H1 (cell line): ENCODE measurements at regions not wholly inside any gene's neighbourhood (a gene's known extent, or its start where the extent isn't known, plus 50 kb on each side); places are given as distances from the start of the nearest gene placed in this dataset.

Experiments used
- CTCF ChIA-PET: fragments of 300-600 bp; sonication (Branson Sonifier 250); formaldehyde crosslinking; loops from one replicate; lab custom pipeline; 2021; ENCODE audit not compliant: partially characterized antibody; lab: Charles Lee
- POLR2A ChIA-PET: fragments of 300-600 bp; sonication (Branson Sonifier 250); formaldehyde crosslinking; loops from one replicate; lab custom pipeline; 2021; ENCODE audit warnings: inconsistent platforms; ENCODE audit not compliant: partially characterized antibody; lab: Charles Lee
- DNase-seq, 2 experiments: peaks; one replicate each; pipeline versions ENCODE4 v3.0.0 to v3.0.0-alpha.2; 2010 to 2022; ENCODE audit warnings: low spot score in 2 of 2, low read depth in 1 of 2, mixed read lengths in 1 of 2
- FAIRE-seq: peaks from 2 replicates; lab custom pipeline; 2011; peaks lifted over from hg19 to GRCh38; lab: Jason Lieb, UNC
- H2AFZ ChIP-seq: 2 replicates; pipeline ENCODE4 v1.8.1; 2012; ENCODE audit warnings: low read length, inconsistent platforms
- H2AK5ac ChIP-seq: 2 replicates; pipeline ENCODE4 v1.6.1; 2013; ENCODE audit warnings: low read depth, low read length
- H2BK120ac ChIP-seq: replicated peaks from 2 replicates; pipeline ENCODE3; 2013; ENCODE audit warnings: low read depth, low read length, inconsistent platforms
- H2BK12ac ChIP-seq: 2 replicates; pipeline ENCODE4 v1.6.1; 2013; ENCODE audit warnings: low read depth, low read length
- H2BK15ac ChIP-seq: 2 replicates; pipeline ENCODE4 v1.6.1; 2013; ENCODE audit warnings: low read length
- H2BK20ac ChIP-seq: 2 replicates; pipeline ENCODE4 v1.6.1; 2013; ENCODE audit warnings: low read length
- H2BK5ac ChIP-seq: 2 replicates; pipeline ENCODE4 v1.6.1; 2013; ENCODE audit warnings: low read depth, low read length
- H3K14ac ChIP-seq: 2 replicates; pipeline ENCODE4 v1.6.1; 2013; ENCODE audit warnings: inconsistent platforms; ENCODE audit not compliant: insufficient read length
- H3K18ac ChIP-seq: 2 replicates; pipeline ENCODE4 v1.6.1; 2013; ENCODE audit warnings: low read length; ENCODE audit errors: extremely low read depth
- H3K23ac ChIP-seq: 2 replicates; pipeline ENCODE4 v1.6.1; 2013; ENCODE audit warnings: inconsistent platforms; ENCODE audit not compliant: insufficient read length
- H3K23me2 ChIP-seq: 2 replicates; pipeline ENCODE4 v1.6.1; 2013; ENCODE audit warnings: low read depth, low read length
- H3K27ac ChIP-seq: 2 replicates; pipeline ENCODE4 v1.6.1; 2011; ENCODE audit warnings: low read depth, low read length, inconsistent platforms
- H3K27me3 ChIP-seq, 4 experiments: replicated peaks in 1 of 4; 1 replicate in 1 of 4; 2 replicates in 3 of 4; pipeline versions ENCODE4 v1.6.1 to v1.8.1; 2011 to 2013; ENCODE audit warnings: low read length in 3 of 4, mild to moderate bottlenecking in 3 of 4, inconsistent platforms in 2 of 4, mixed read lengths in 2 of 4, moderate library complexity in 1 of 4; ENCODE audit not compliant: control insufficient read depth in 3 of 4, insufficient read depth in 3 of 4; ENCODE audit errors: extremely low read depth in 1 of 4
- H3K36me3 ChIP-seq, 4 experiments: 2 replicates each; pipeline versions ENCODE4 v1.6.1 to v1.8.1; 2011 to 2013; ENCODE audit warnings: mild to moderate bottlenecking in 4 of 4, low read length in 3 of 4, moderate library complexity in 2 of 4, control low read depth in 1 of 4, inconsistent platforms in 1 of 4; ENCODE audit not compliant: insufficient read depth in 4 of 4, control insufficient read depth in 2 of 4
- H3K4ac ChIP-seq: replicated peaks from 2 replicates; pipeline ENCODE3; 2013; ENCODE audit warnings: low read length, low read depth, mixed read lengths, inconsistent platforms; ENCODE audit not compliant: insufficient read length
- H3K4me1 ChIP-seq, 4 experiments: replicated peaks in 1 of 4; 1 replicate in 1 of 4; 2 replicates in 3 of 4; pipeline versions ENCODE4 v1.6.1 to v1.8.1; 2011 to 2013; ENCODE audit warnings: low read length in 3 of 4, inconsistent platforms in 2 of 4, mixed read lengths in 1 of 4; ENCODE audit not compliant: insufficient read depth in 4 of 4, control insufficient read depth in 3 of 4
- H3K4me2 ChIP-seq, 2 experiments: 2 replicates each; pipeline versions ENCODE4 v1.6.1 to v1.8.1; 2011 to 2013; ENCODE audit warnings: low read depth in 2 of 2, low read length in 2 of 2, control low read depth in 1 of 2, inconsistent platforms in 1 of 2, mild to moderate bottlenecking in 1 of 2; ENCODE audit not compliant: insufficient read depth in 1 of 2
- H3K4me3 ChIP-seq, 4 experiments: fragments of 200-600, 300-600 bp in 1 of 4; sonication (generic), shearing (Covaris generic), sonication (Bioruptor Twin) in 1 of 4; 2 replicates each; pipeline versions ENCODE4 v1.5.1 to v1.8.1; 2011 to 2016; ENCODE audit warnings: low read length in 4 of 4, low read depth in 3 of 4, control low read depth in 2 of 4, inconsistent platforms in 2 of 4, mild to moderate bottlenecking in 2 of 4, mixed read lengths in 1 of 4, moderate library complexity in 1 of 4; ENCODE audit not compliant: insufficient read depth in 2 of 4; ENCODE audit errors: extremely low read depth in 1 of 4
- H3K56ac ChIP-seq: replicated peaks from 2 replicates; pipeline ENCODE3; 2013; ENCODE audit warnings: low read depth, mild to moderate bottlenecking, mixed read lengths, low read length, inconsistent platforms; ENCODE audit not compliant: insufficient read length
- H3K79me1 ChIP-seq: 2 replicates; pipeline ENCODE4 v1.6.1; 2013; ENCODE audit warnings: low read depth, low read length, control low read depth
- H3K79me2 ChIP-seq, 2 experiments: 2 replicates each; pipeline versions ENCODE4 v1.6.1 to v1.8.1; 2012 to 2013; ENCODE audit warnings: low read length in 2 of 2, mild to moderate bottlenecking in 2 of 2, inconsistent platforms in 1 of 2; ENCODE audit not compliant: insufficient read depth in 2 of 2, control insufficient read depth in 1 of 2
- H3K9ac ChIP-seq, 4 experiments: replicated peaks in 1 of 4; 1 replicate in 1 of 4; 2 replicates in 3 of 4; pipeline versions ENCODE4 v1.6.1 to v1.8.1; 2011 to 2013; ENCODE audit warnings: low read depth in 3 of 4, low read length in 3 of 4, control low read depth in 2 of 4, mild to moderate bottlenecking in 2 of 4, moderate library complexity in 2 of 4, inconsistent platforms in 1 of 4; ENCODE audit errors: extremely low read depth in 1 of 4
- H3K9me3 ChIP-seq, 2 experiments: 2 replicates each; pipeline versions ENCODE4 v1.6.1 to v1.8.1; 2012 to 2013; ENCODE audit warnings: mild to moderate bottlenecking in 2 of 2, moderate library complexity in 2 of 2, control low read depth in 1 of 2, inconsistent platforms in 1 of 2, low read depth in 1 of 2, low read length in 1 of 2, mixed read lengths in 1 of 2; ENCODE audit not compliant: insufficient read depth in 2 of 2
- H4K20me1 ChIP-seq, 2 experiments: replicated peaks in 1 of 2; 2 replicates each; pipeline versions ENCODE3 to v1.8.1; 2011 to 2013; ENCODE audit warnings: inconsistent platforms in 2 of 2, low read length in 2 of 2, mild to moderate bottlenecking in 1 of 2; ENCODE audit not compliant: insufficient read depth in 2 of 2, control insufficient read depth in 1 of 2
- H4K5ac ChIP-seq: 2 replicates; pipeline ENCODE4 v1.6.1; 2013; ENCODE audit warnings: low read length, low read depth, mixed read lengths, inconsistent platforms; ENCODE audit not compliant: insufficient read length
- H4K8ac ChIP-seq: 2 replicates; pipeline ENCODE4 v1.8.0; 2013; ENCODE audit warnings: mild to moderate bottlenecking, moderate library complexity, low read length, inconsistent platforms; ENCODE audit not compliant: insufficient read depth; ENCODE audit errors: extremely low read depth
- H4K91ac ChIP-seq: replicated peaks from 2 replicates; pipeline ENCODE3; 2013; ENCODE audit warnings: low read length, mixed read lengths, inconsistent platforms; ENCODE audit not compliant: insufficient read length
- ATF2 ChIP-seq: IDR thresholded peaks from 2 replicates; pipeline ENCODE4 v1.6.1; 2012; ENCODE audit warnings: low read length, inconsistent platforms
- CBX5 ChIP-seq: fragments of 300-800, 300-1000 bp; sonication (generic); IDR thresholded peaks from 2 replicates; pipeline ENCODE4 v1.7.1; 2016; ENCODE audit warnings: antibody characterized with exemption, low read length, low read depth
- GABPA ChIP-seq: IDR thresholded peaks from 2 replicates; pipeline ENCODE4 v1.6.1; 2011; ENCODE audit warnings: mild to moderate bottlenecking, low read length, moderate library complexity, borderline replicate concordance; ENCODE audit not compliant: insufficient read depth
- GTF2F1 ChIP-seq: IDR thresholded peaks from 2 replicates; pipeline ENCODE4 v1.6.1; 2012; ENCODE audit warnings: low read depth, low read length, improper control_type of control experiment, borderline replicate concordance
- RXRA ChIP-seq: IDR thresholded peaks from 2 replicates; pipeline ENCODE4 v1.6.1; 2011; ENCODE audit warnings: low read depth, mild to moderate bottlenecking, low read length, moderate library complexity; ENCODE audit not compliant: insufficient read depth
- SIN3A ChIP-seq, 2 experiments: IDR thresholded peaks in 1 of 2; conservative IDR thresholded peaks in 1 of 2; 2 replicates each; pipeline ENCODE4 v1.6.1; 2011 to 2012; ENCODE audit warnings: low read length in 2 of 2, improper control_type of control experiment in 1 of 2, low read depth in 1 of 2, mild to moderate bottlenecking in 1 of 2
- SP2 ChIP-seq: IDR thresholded peaks from 2 replicates; pipeline ENCODE4 v1.6.1; 2012; ENCODE audit warnings: mild to moderate bottlenecking, low read length, inconsistent platforms
- TAF1 ChIP-seq: IDR thresholded peaks from 2 replicates; pipeline ENCODE4 v1.6.1; 2011; ENCODE audit warnings: mild to moderate bottlenecking, low read depth, low read length
- TAF7 ChIP-seq: optimal IDR thresholded peaks from 2 replicates; pipeline ENCODE3; 2011; ENCODE audit warnings: low read depth, mild to moderate bottlenecking, inconsistent platforms, low read length, moderate library complexity, borderline replicate concordance
- YY1 ChIP-seq: IDR thresholded peaks from 2 replicates; pipeline ENCODE4 v1.6.1; 2011; ENCODE audit warnings: low read depth, mild to moderate bottlenecking, low read length
- WGBS, 2 experiments: shearing (Covaris generic) in 1 of 2; methylation state at CpG; one replicate each; pipeline versions ENCODE4 v1.1.6 to v1.1.7; 2013 to 2015; ENCODE audit warnings: low lambda C conversion rate in 2 of 2, mixed read lengths in 2 of 2, inconsistent platforms in 1 of 2, low coverage in 1 of 2, missing lambda C conversion rate in 1 of 2; ENCODE audit not compliant: insufficient replicate concordance in 2 of 2, insufficient coverage in 1 of 2, insufficient read length in 1 of 2; ENCODE audit errors: extremely low coverage in 1 of 2, missing lambda C conversion rate in 1 of 2; 5-methylcytosine and 5-hydroxymethylcytosine counted together

- H3K27ac ChIP-seq, result no peak overlapping the region
- CTCF ChIA-PET, result no interaction called here
- no peak overlapping the region for H3K23ac ChIP-seq
- no peak overlapping the region for H2BK12ac ChIP-seq
- H3K14ac ChIP-seq, result no peak overlapping the region
- no peaks in the 10 kb centered on the region for H3K79me1 ChIP-seq
- H4K91ac ChIP-seq, result no peak overlapping the region
- H3K9ac ChIP-seq, result no peak overlapping the region
- no peak overlapping the region for H4K8ac ChIP-seq
- no peak overlapping the region for H3K4me3 ChIP-seq
- no peaks in the 10 kb centered on the region for H3K36me3 ChIP-seq
- no peak overlapping the region for H2BK5ac ChIP-seq
- no peak overlapping the region for H2BK15ac ChIP-seq
- no peaks in the 10 kb centered on the region for H3K79me2 ChIP-seq
- H3K9me3 ChIP-seq, result no peaks in the 10 kb centered on the region
- no peak overlapping the region for H2BK120ac ChIP-seq
- no peak overlapping the region for H3K56ac ChIP-seq
- H3K27me3 ChIP-seq, result no peaks in the 10 kb centered on the region
- WGBS, 2 experiments, result 94% methylated on average over 3 of the region's 3 CpGs; no CpG with 5 or more reads in 1 of the 2 experiments
- H2AFZ ChIP-seq, result no peak overlapping the region
- H3K4ac ChIP-seq, result no peak overlapping the region
- no peak overlapping the region for H2AK5ac ChIP-seq
- H4K20me1 ChIP-seq, result no peaks in the 10 kb centered on the region
- POLR2A ChIA-PET, result no interaction called here
- no peak for FAIRE-seq
- H3K4me2 ChIP-seq, result no peak overlapping the region
- no peaks in the 10 kb centered on the region for H3K23me2 ChIP-seq
- no peak overlapping the region for H3K18ac ChIP-seq
- H2BK20ac ChIP-seq, result no peak overlapping the region
- DNase-seq, result no peak
- H3K4me1 ChIP-seq, result no peaks in the 10 kb centered on the region
- no peak overlapping the region for H4K5ac ChIP-seq
- TF ChIP-seq GABPA, result no peak
- TF ChIP-seq SIN3A (conservative IDR thresholded peaks at IDR 0.05 in 1 of 2, IDR thresholded peaks at IDR 0.05 in 1 of 2; ENCODE audit: low read depth in 1 of 2, low read length in 2 of 2), result no peak
- TF ChIP-seq RXRA, result no peak
- no peak for TF ChIP-seq TAF7
- TF ChIP-seq SP2, result no peak
- no peak for TF ChIP-seq GTF2F1
- TF ChIP-seq YY1, result no peak
- TF ChIP-seq CBX5, result no peak
- no peak for TF ChIP-seq TAF1
- no peak for TF ChIP-seq ATF2
Observed at GRCh38 chr10:64594072-64594471, 1072.9 kb downstream of the REEP3 start.
